Thyroid gland (tissue), 4 donors: ENCODE measurements at regions not wholly inside any gene's neighbourhood (a gene's known extent, or its start where the extent isn't known, plus 50 kb on each side); places are given as distances from the start of the nearest gene placed in this dataset.
"Not testable (repeated sequence)": the region's sequence is repeated elsewhere in the genome, so short reads cannot be mapped to it uniquely, and the experiment has no call there.

Experiments
- DNase-seq, 2 donors: peaks; one replicate each; pipeline ENCODE4 v3.0.0-alpha.2; 2019
- H3K27ac ChIP-seq, 3 donors: fragments of 200-600 bp; sonication (generic); 1 replicate in 2 of 3; 2 replicates in 1 of 3; pipeline ENCODE4 v1.5.1; 2016 to 2019; ENCODE audit warnings: mild to moderate bottlenecking in 1 of 3, moderate library complexity in 1 of 3
- H3K27me3 ChIP-seq: fragments of 200-600 bp; sonication (generic); one replicate; pipeline ENCODE4 v1.5.1; 2019
- H3K36me3 ChIP-seq, 2 donors: fragments of 200-600 bp; sonication (generic); one replicate each; pipeline ENCODE4 v1.5.1; 2016 to 2019
- H3K4me1 ChIP-seq, 2 donors: fragments of 200-600 bp; sonication (generic); one replicate each; pipeline ENCODE4 v1.5.1; 2017 to 2019
- H3K4me3 ChIP-seq, 3 donors: fragments of 200-600 bp; sonication (generic); replicated peaks in 1 of 3; 1 replicate in 2 of 3; 2 replicates in 1 of 3; pipeline ENCODE4 v1.5.1; 2016; ENCODE audit warnings: mild to moderate bottlenecking in 1 of 3
- H3K9me3 ChIP-seq: fragments of 200-600 bp; sonication (generic); one replicate; pipeline ENCODE4 v1.5.1; 2017
- POLR2A ChIP-seq, 2 donors: fragments of 450-650 bp; IDR thresholded peaks; one replicate each; pipeline ENCODE4 v1.6.1; 2017; ENCODE audit warnings: antibody characterized with exemption in 2 of 2, mild to moderate bottlenecking in 2 of 2, moderate library complexity in 1 of 2
- WGBS, 2 donors: methylation state at CpG; one replicate each; pipeline ENCODE4 v1.1.5; 2017; 5-methylcytosine and 5-hydroxymethylcytosine counted together
- intact Hi-C: fragments of 100-400 bp; cut with DNase I; formaldehyde crosslinking; loops from one replicate; pipeline ENCODE4 v1.15.1; 2023
- TF ChIP-seq, protein P1 (sequence below), 6 experiments: fragments of 200-600 bp in 3 of 6; fragments of 450-650 bp in 3 of 6; sonication (generic) in 3 of 6; IDR thresholded peaks; one replicate each; pipeline ENCODE4 v1.5.1; 2016 to 2019; ENCODE audit warnings: antibody characterized with exemption in 6 of 6, mild to moderate bottlenecking in 2 of 6, inconsistent platforms in 1 of 6, moderate library complexity in 1 of 6

DNA sequence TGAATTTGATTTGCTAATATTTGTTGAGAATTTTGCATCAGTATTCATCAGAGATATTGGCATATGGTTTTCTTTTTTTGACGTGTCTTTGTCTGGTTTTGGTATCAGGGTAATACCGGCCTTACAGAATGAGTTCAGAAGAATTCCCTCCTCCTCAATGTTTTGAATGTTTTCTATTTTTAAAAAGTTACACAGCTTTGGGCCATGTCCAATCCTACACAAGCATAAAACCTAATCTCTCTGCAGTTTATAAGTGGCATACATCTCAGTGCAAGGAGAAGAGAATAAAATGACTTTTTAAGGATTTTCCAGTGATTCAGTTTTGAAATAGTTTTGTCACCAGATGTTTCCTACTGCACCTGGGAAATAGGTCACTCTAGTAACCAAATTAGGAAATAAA is 185.5 kb downstream of the COL12A1 start:
- H3K36me3 ChIP-seq: no peaks in the 10 kb centered on the region
- TF ChIP-seq, protein P1, sequence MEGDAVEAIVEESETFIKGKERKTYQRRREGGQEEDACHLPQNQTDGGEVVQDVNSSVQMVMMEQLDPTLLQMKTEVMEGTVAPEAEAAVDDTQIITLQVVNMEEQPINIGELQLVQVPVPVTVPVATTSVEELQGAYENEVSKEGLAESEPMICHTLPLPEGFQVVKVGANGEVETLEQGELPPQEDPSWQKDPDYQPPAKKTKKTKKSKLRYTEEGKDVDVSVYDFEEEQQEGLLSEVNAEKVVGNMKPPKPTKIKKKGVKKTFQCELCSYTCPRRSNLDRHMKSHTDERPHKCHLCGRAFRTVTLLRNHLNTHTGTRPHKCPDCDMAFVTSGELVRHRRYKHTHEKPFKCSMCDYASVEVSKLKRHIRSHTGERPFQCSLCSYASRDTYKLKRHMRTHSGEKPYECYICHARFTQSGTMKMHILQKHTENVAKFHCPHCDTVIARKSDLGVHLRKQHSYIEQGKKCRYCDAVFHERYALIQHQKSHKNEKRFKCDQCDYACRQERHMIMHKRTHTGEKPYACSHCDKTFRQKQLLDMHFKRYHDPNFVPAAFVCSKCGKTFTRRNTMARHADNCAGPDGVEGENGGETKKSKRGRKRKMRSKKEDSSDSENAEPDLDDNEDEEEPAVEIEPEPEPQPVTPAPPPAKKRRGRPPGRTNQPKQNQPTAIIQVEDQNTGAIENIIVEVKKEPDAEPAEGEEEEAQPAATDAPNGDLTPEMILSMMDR (IDR thresholded peaks at IDR 0.05): no peak
- TF ChIP-seq POLR2A (IDR thresholded peaks at IDR 0.05): no peak
- H3K4me3 ChIP-seq: no peak overlapping the region
- H3K27ac ChIP-seq: no peak overlapping the region
- H3K27me3 ChIP-seq: no peaks in the 10 kb centered on the region
- H3K9me3 ChIP-seq: no peaks in the 10 kb centered on the region
- H3K4me1 ChIP-seq: no peaks in the 10 kb centered on the region
- intact Hi-C loops: no loop called here
- 68 to 81% methylated on average over 2 of the region's 2 CpGs for WGBS, 2 donors
- DNase-seq: no peak

DNA sequence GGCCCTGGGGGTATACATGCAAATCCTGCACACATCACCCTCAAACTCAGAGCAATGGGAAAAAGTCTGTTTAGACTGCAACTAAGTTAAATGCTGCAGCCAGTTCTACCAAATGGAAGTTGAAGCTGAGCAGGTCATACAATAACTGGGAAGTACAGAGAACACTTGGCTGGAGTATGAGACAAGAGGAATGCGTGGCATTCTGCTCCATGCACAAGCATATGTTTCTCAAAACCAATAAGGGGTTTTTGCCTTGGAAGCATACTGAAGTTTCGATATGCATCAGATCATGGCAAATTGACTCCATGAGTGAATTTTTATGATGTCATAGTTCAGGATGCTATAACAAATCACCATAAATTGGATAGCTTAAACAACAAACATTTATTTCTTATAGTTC is 193.8 kb downstream of the COL12A1 start:
- 56 to 67% methylated on average over 2 of the region's 2 CpGs for WGBS, 2 donors
- H3K9me3 ChIP-seq: no peaks in the 10 kb centered on the region

DNA sequence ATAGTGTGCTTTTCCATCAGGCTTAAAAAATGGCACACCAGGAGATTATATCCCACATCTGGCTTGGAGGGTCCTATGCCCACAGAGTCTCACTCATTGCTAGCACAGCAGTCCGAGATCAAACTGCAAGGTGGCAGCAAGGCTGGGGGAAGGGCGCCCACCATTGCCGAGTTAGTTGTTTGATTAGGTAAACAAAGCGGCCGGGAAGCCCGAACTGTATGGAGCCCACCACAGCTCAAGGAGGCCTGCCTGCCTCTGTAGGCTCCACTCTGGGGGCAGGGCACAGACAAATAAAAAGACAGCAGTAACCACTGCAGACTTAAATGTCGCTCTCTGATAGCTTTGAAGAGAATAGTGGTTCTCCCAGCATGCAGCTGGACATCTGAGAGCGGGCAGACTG is 201.9 kb downstream of the COL12A1 start:
- H3K27me3 ChIP-seq, DNase-seq, H3K4me3 ChIP-seq, H3K36me3 ChIP-seq, intact Hi-C loops, H3K4me1 ChIP-seq, H3K9me3 ChIP-seq, H3K27ac ChIP-seq: not testable (repeated sequence)
- 92 to 98% methylated on average over 6 to 8 of the region's 8 CpGs for WGBS, 2 donors

More for the DNA sequence above, 193.8 kb downstream of the COL12A1 start:
- no peaks in the 10 kb centered on the region for H3K36me3 ChIP-seq
- DNase-seq: no peak
- intact Hi-C loops: no loop called here
- no peak for TF ChIP-seq POLR2A (IDR thresholded peaks at IDR 0.05)
- TF ChIP-seq, protein P1 (IDR thresholded peaks at IDR 0.05): no peak
- H3K27me3 ChIP-seq: no peaks in the 10 kb centered on the region
- no peak overlapping the region for H3K27ac ChIP-seq
- H3K4me1 ChIP-seq: no peaks in the 10 kb centered on the region
- H3K4me3 ChIP-seq: no peak overlapping the region

DNA sequence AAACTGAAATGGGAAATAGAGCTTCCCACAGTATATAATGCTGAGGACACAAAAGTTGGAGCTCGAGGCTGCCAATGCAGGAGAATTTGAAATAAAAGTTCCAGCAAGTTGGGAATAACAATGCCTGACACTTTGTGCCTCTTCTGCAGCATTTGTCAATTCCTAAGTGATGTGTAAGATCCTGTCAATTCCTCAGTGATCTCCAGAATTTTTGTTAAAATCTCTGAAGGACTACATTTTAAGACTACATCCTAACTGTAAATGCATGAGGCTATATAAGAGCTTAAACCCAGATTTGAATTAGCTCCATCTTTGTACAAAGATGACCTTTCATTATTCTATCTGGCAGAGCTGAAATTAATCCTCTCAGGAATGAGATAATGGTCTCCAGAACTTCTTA is 208.2 kb downstream of the COL12A1 start:
- H3K9me3 ChIP-seq: no peaks in the 10 kb centered on the region
- H3K27me3 ChIP-seq: no peaks in the 10 kb centered on the region
- no peak overlapping the region for H3K4me3 ChIP-seq
- H3K36me3 ChIP-seq: no peaks in the 10 kb centered on the region
- H3K27ac ChIP-seq: no peak overlapping the region
- intact Hi-C loops: no loop called here
- no peak for DNase-seq
- TF ChIP-seq, protein P1 (IDR thresholded peaks at IDR 0.05): no peak
- TF ChIP-seq POLR2A (IDR thresholded peaks at IDR 0.05): no peak
- 71 to 84% methylated on average over 1 of the region's 1 CpG for WGBS, 2 donors
- no peaks in the 10 kb centered on the region for H3K4me1 ChIP-seq

DNA sequence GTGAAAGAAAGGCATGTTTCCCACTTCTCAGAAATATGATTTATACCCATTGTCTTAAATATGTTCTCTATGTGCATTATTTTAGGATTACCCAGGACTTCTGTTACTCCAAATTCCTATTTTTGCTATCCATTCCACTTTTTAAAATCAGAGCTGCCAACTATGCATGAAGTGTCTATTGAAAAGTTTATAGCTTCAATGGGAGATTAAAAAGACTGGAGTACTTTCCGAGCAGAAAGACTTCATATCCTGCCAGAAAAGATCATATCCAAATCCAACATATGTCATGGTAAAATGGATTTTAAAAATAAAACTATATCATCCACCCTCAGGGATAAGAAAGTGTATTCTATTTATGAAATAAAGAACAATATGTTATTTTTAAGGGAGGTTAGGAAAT is 212.7 kb downstream of the COL12A1 start:
- Histone ChIP-seq H3K4me3 (no peak overlapping the region), H3K36me3 (no peaks in the 10 kb centered on the region), H3K9me3 (no peaks in the 10 kb centered on the region), H3K27me3 (no peaks in the 10 kb centered on the region), H3K27ac (no peak overlapping the region), H3K4me1 (no peaks in the 10 kb centered on the region)
- WGBS, 2 donors: 84 to 88% methylated on average over 1 of the region's 1 CpG
- no peak for DNase-seq
- intact Hi-C loops: no loop called here
- TF ChIP-seq, protein P1 (IDR thresholded peaks at IDR 0.05): no peak
- TF ChIP-seq POLR2A (IDR thresholded peaks at IDR 0.05): no peak
